Activated naive CD8-positive, alpha-beta T cell (primary cell): ENCODE measurements at regions not wholly inside any gene's neighbourhood (a gene's known extent, or its start where the extent isn't known, plus 50 kb on each side); places are given as distances from the start of the nearest gene placed in this dataset.

ENCODE experiments used
- H3K27ac Mint-ChIP-seq: one replicate; pipeline ENCODE4 v1.8.0; 2021; ENCODE audit warnings: mixed read lengths
- H3K27me3 Mint-ChIP-seq: one replicate; pipeline ENCODE4 v1.8.0; 2021; ENCODE audit warnings: mixed read lengths
- H3K36me3 Mint-ChIP-seq: one replicate; pipeline ENCODE4 v1.8.0; 2021; ENCODE audit warnings: mixed read lengths
- H3K4me1 Mint-ChIP-seq: one replicate; pipeline ENCODE4 v1.8.0; 2021; ENCODE audit warnings: low read depth, mixed read lengths
- H3K4me3 Mint-ChIP-seq: one replicate; pipeline ENCODE4 v1.8.0; 2021; ENCODE audit warnings: mild to moderate bottlenecking, mixed read lengths
- H3K9me3 Mint-ChIP-seq: one replicate; pipeline ENCODE4 v1.8.0; 2021; ENCODE audit warnings: low read depth, mixed read lengths

- H3K4me1 Mint-ChIP-seq: peaks cover 21% of the 10 kb centered on the region
- peaks cover 7% of the 10 kb centered on the region for H3K9me3 Mint-ChIP-seq
- H3K27ac Mint-ChIP-seq: no peak overlapping the region
- peak overlapping the region; percentile 71 for H3K4me3 Mint-ChIP-seq
- peaks cover 1% of the 10 kb centered on the region for H3K27me3 Mint-ChIP-seq
- H3K36me3 Mint-ChIP-seq: no peaks in the 10 kb centered on the region
Observed at GRCh38 chr7:25951414-25952260, 200.4 kb upstream of the NFE2L3 start.

GRCh38 chr7:25952261-25953057 lies 199.5 kb upstream of the NFE2L3 start:
- Mint-ChIP-seq H3K4me3 (peak overlapping the region; percentile 71), H3K9me3 (peaks cover 7% of the 10 kb centered on the region), H3K27ac (no peak overlapping the region), H3K4me1 (peaks cover 21% of the 10 kb centered on the region), H3K27me3 (peaks cover 1% of the 10 kb centered on the region), H3K36me3 (no peaks in the 10 kb centered on the region)

GRCh38 chr7:25953859-25954258 lies 198.1 kb upstream of the NFE2L3 start:
- Mint-ChIP-seq H3K4me3 (no peak overlapping the region), H3K27ac (no peak overlapping the region), H3K36me3 (no peaks in the 10 kb centered on the region), H3K27me3 (no peaks in the 10 kb centered on the region), H3K4me1 (peaks cover 20% of the 10 kb centered on the region), H3K9me3 (peaks cover 7% of the 10 kb centered on the region)

GRCh38 chr7:25954395-25954794 lies 197.6 kb upstream of the NFE2L3 start:
- no peak overlapping the region for H3K27ac Mint-ChIP-seq
- peaks cover 7% of the 10 kb centered on the region for H3K9me3 Mint-ChIP-seq
- H3K4me3 Mint-ChIP-seq: no peak overlapping the region
- H3K27me3 Mint-ChIP-seq: no peaks in the 10 kb centered on the region
- no peaks in the 10 kb centered on the region for H3K36me3 Mint-ChIP-seq
- peaks cover 16% of the 10 kb centered on the region for H3K4me1 Mint-ChIP-seq

GRCh38 chr7:25959168-25959734 lies 192.7 kb upstream of the NFE2L3 start:
- peaks cover 6% of the 10 kb centered on the region for H3K9me3 Mint-ChIP-seq
- peaks cover 2% of the 10 kb centered on the region for H3K27me3 Mint-ChIP-seq
- no peak overlapping the region for H3K4me3 Mint-ChIP-seq
- no peaks in the 10 kb centered on the region for H3K4me1 Mint-ChIP-seq
- H3K27ac Mint-ChIP-seq: no peak overlapping the region
- H3K36me3 Mint-ChIP-seq: peaks cover 2% of the 10 kb centered on the region

GRCh38 chr7:25963733-25964132 lies 188.3 kb upstream of the NFE2L3 start:
- no peak overlapping the region for H3K4me3 Mint-ChIP-seq
- H3K36me3 Mint-ChIP-seq: peaks cover 2% of the 10 kb centered on the region
- H3K4me1 Mint-ChIP-seq: peaks cover 5% of the 10 kb centered on the region
- H3K27ac Mint-ChIP-seq: no peak overlapping the region
- H3K9me3 Mint-ChIP-seq: no peaks in the 10 kb centered on the region
- H3K27me3 Mint-ChIP-seq: peaks cover 20% of the 10 kb centered on the region

GRCh38 chr7:25964483-25964991 lies 187.5 kb upstream of the NFE2L3 start:
- Mint-ChIP-seq H3K27me3 (peaks cover 20% of the 10 kb centered on the region), H3K4me3 (no peak overlapping the region), H3K4me1 (peaks cover 5% of the 10 kb centered on the region), H3K27ac (no peak overlapping the region), H3K9me3 (no peaks in the 10 kb centered on the region), H3K36me3 (peaks cover 2% of the 10 kb centered on the region)

GRCh38 chr7:25965405-25966123 lies 186.4 kb upstream of the NFE2L3 start:
- Mint-ChIP-seq H3K9me3 (no peaks in the 10 kb centered on the region), H3K27ac (no peak overlapping the region), H3K4me1 (peaks cover 5% of the 10 kb centered on the region), H3K4me3 (no peak overlapping the region), H3K36me3 (peaks cover 2% of the 10 kb centered on the region), H3K27me3 (peaks cover 21% of the 10 kb centered on the region)

- Mint-ChIP-seq H3K27me3 (peaks cover 26% of the 10 kb centered on the region), H3K27ac (no peak overlapping the region), H3K36me3 (no peaks in the 10 kb centered on the region), H3K4me1 (peaks cover 5% of the 10 kb centered on the region), H3K4me3 (no peak overlapping the region), H3K9me3 (no peaks in the 10 kb centered on the region)
Observed at GRCh38 chr7:25966469-25966868, 185.5 kb upstream of the NFE2L3 start.

GRCh38 chr7:25967278-25968204 lies 184.5 kb upstream of the NFE2L3 start:
- H3K9me3 Mint-ChIP-seq: no peaks in the 10 kb centered on the region
- H3K4me3 Mint-ChIP-seq: no peak overlapping the region
- no peaks in the 10 kb centered on the region for H3K36me3 Mint-ChIP-seq
- H3K27ac Mint-ChIP-seq: no peak overlapping the region
- peaks cover 26% of the 10 kb centered on the region for H3K27me3 Mint-ChIP-seq
- peaks cover 5% of the 10 kb centered on the region for H3K4me1 Mint-ChIP-seq

GRCh38 chr7:25968205-25968993 lies 183.6 kb upstream of the NFE2L3 start:
- H3K36me3 Mint-ChIP-seq: no peaks in the 10 kb centered on the region
- H3K27me3 Mint-ChIP-seq: peaks cover 27% of the 10 kb centered on the region
- H3K4me1 Mint-ChIP-seq: peaks cover 5% of the 10 kb centered on the region
- H3K27ac Mint-ChIP-seq: no peak overlapping the region
- no peaks in the 10 kb centered on the region for H3K9me3 Mint-ChIP-seq
- H3K4me3 Mint-ChIP-seq: no peak overlapping the region

GRCh38 chr7:25970356-25970755 lies 181.6 kb upstream of the NFE2L3 start:
- no peak overlapping the region for H3K4me3 Mint-ChIP-seq
- no peaks in the 10 kb centered on the region for H3K9me3 Mint-ChIP-seq
- H3K4me1 Mint-ChIP-seq: peaks cover 5% of the 10 kb centered on the region
- H3K36me3 Mint-ChIP-seq: no peaks in the 10 kb centered on the region
- no peak overlapping the region for H3K27ac Mint-ChIP-seq
- peaks cover 23% of the 10 kb centered on the region for H3K27me3 Mint-ChIP-seq

- H3K36me3 Mint-ChIP-seq: no peaks in the 10 kb centered on the region
- H3K4me3 Mint-ChIP-seq: no peak overlapping the region
- peaks cover 21% of the 10 kb centered on the region for H3K27me3 Mint-ChIP-seq
- no peaks in the 10 kb centered on the region for H3K9me3 Mint-ChIP-seq
- H3K27ac Mint-ChIP-seq: no peak overlapping the region
- peaks cover 5% of the 10 kb centered on the region for H3K4me1 Mint-ChIP-seq
Observed at GRCh38 chr7:25970911-25971310, 181.1 kb upstream of the NFE2L3 start.
